Mammary epithelial cell (primary cell): ENCODE measurements at regions not wholly inside any gene's neighbourhood (a gene's known extent, or its start where the extent isn't known, plus 50 kb on each side); places are given as distances from the start of the nearest gene placed in this dataset.

ENCODE experiments used
- CTCF ChIP-seq, 2 donors: IDR thresholded peaks in 1 of 2; conservative IDR thresholded peaks in 1 of 2; 2 replicates each; pipeline ENCODE4 v1.5.1; 2011 to 2012; ENCODE audit warnings: inconsistent platforms in 2 of 2, low read length in 2 of 2, mild to moderate bottlenecking in 2 of 2, control low read depth in 1 of 2, low read depth in 1 of 2; ENCODE audit not compliant: insufficient read depth in 1 of 2; ENCODE audit errors: extremely low read depth in 1 of 2
- EZH2 ChIP-seq: IDR thresholded peaks from 2 replicates; pipeline ENCODE4 v1.6.1; 2012; ENCODE audit warnings: low read length, inconsistent platforms, borderline replicate concordance

DNA sequence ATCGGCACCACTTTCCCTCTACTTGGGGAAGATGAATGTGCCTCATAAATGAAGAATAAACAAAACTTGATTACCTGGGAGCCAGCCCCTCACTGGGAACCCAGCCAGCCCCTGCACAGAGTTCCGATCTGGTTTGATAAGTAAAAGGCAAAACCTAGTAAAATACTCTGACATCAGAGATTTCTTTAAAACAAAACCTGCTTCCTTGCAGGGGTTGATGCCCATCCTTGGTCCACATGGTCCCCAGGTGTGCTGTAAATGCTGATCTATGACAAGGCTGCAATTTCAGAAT lies 218.8 kb upstream of the APCDD1 start:
- TF ChIP-seq EZH2 (no peak), CTCF (conservative IDR thresholded peaks at IDR 0.05 in 1 of 2, IDR thresholded peaks at IDR 0.05 in 1 of 2; ENCODE audit: extremely low read depth in 1 of 2, insufficient read depth in 1 of 2, low read depth in 1 of 2, low read length in 2 of 2) (no peak)
